Sigmoid colon (tissue), 4 donors: ENCODE measurements at regions not wholly inside any gene's neighbourhood (a gene's known extent, or its start where the extent isn't known, plus 50 kb on each side); places are given as distances from the start of the nearest gene placed in this dataset.

Experiments
- CTCF ChIP-seq, 4 experiments: fragments of 450-650 bp in 3 of 4; fragments of 200-600 bp in 1 of 4; IDR thresholded peaks; one replicate each; pipeline ENCODE4 v1.5.1; 2016 to 2019; ENCODE audit warnings: antibody characterized with exemption in 4 of 4, mild to moderate bottlenecking in 3 of 4, moderate library complexity in 2 of 4
- EP300 ChIP-seq, 4 donors: sonication (generic); formaldehyde crosslinking; IDR thresholded peaks; one replicate each; pipeline ENCODE4 v1.6.1; 2017; ENCODE audit warnings: antibody characterized with exemption in 4 of 4

GRCh38 chr9:106072421-106072820, 378.1 kb downstream of the TMEM38B start:
- TF ChIP-seq CTCF (IDR thresholded peaks at IDR 0.05), result no peak
- TF ChIP-seq EP300 (IDR thresholded peaks at IDR 0.05), result no peak
